A549 (cell line): ENCODE measurements at regions not wholly inside any gene's neighbourhood (a gene's known extent, or its start where the extent isn't known, plus 50 kb on each side); places are given as distances from the start of the nearest gene placed in this dataset.

ENCODE experiments used
- BHLHE40 ChIP-seq: IDR thresholded peaks from 2 replicates; pipeline ENCODE4 v1.6.1; 2012; ENCODE audit warnings: low read depth, low read length, inconsistent platforms
- CEBPB ChIP-seq, 2 experiments: fragments of >200 bp in 1 of 2; sonication (Bioruptor Twin) in 1 of 2; formaldehyde crosslinking in 1 of 2; IDR thresholded peaks; 2 replicates each; pipeline ENCODE4 v1.6.1; 2012 to 2016
- CHD2 ChIP-seq: fragments of 150-350 bp; IDR thresholded peaks from 2 replicates; pipeline ENCODE4 v1.6.1; 2014; ENCODE audit warnings: low read length; ENCODE audit not compliant: partially characterized antibody
- CTCF ChIP-seq: fragments of >200 bp; sonication (Bioruptor Twin); formaldehyde crosslinking; IDR thresholded peaks from 3 replicates; pipeline ENCODE4 v1.5.1; 2016
- HOXA7 ChIP-seq: fragments of 250-450 bp; sonication (Bioruptor Pico); IDR thresholded peaks from 2 replicates; pipeline ENCODE4 v1.5.0; 2020; ENCODE audit warnings: mild to moderate bottlenecking, moderate library complexity
- MAFK ChIP-seq: fragments of 450-650 bp; IDR thresholded peaks from 2 replicates; pipeline ENCODE4 v1.6.1; 2014; ENCODE audit not compliant: partially characterized antibody
- PHF8 ChIP-seq: fragments of 200-600 bp; sonication (generic); IDR thresholded peaks from 2 replicates; pipeline ENCODE4 v1.6.1; 2016; ENCODE audit warnings: low read depth, mild to moderate bottlenecking, antibody characterized with exemption, moderate library complexity, borderline replicate concordance
- POLR2A ChIP-seq: IDR thresholded peaks from 2 replicates; pipeline ENCODE4 v1.6.1; 2012; ENCODE audit warnings: mild to moderate bottlenecking, low read length

DNA sequence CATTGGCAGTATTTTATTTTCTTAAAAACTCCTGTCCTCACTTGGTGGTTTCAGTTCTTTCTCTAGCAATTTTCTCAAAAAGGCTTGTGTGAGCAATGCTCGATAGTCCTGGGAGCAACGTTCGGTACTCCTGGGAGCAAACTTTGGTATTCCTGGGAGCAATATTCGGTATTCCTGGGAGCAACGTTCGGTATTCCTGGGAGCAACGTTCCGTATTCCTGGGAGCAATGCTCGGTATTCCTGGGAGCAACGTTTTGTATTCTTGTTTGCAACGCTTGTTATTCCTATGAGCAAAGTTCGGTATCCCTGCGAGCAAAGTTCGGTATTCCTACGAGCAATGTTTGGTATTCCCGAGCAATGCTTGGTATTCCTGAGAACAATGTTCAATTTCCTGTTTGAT is 362.0 kb upstream of the ADARB2 start:
- TF ChIP-seq CEBPB (IDR thresholded peaks at IDR 0.05) (no peak), BHLHE40 (no peak), POLR2A (no peak), MAFK (no peak), CTCF (no peak), PHF8 (no peak), HOXA7 (no peak), CHD2 (no peak)
